COLO668 (cell line): ENCODE measurements at regions not wholly inside any gene's neighbourhood (a gene's known extent, or its start where the extent isn't known, plus 50 kb on each side); places are given as distances from the start of the nearest gene placed in this dataset.
"Not testable (repeated sequence)": the region's sequence is repeated elsewhere in the genome, so short reads cannot be mapped to it uniquely, and the experiment has no call there.

Source experiments
- DNase-seq: peaks from one replicate; lab custom pipeline; 2025; ENCODE audit not compliant: unreplicated experiment; lab: John Stamatoyannopoulos, UW

DNA sequence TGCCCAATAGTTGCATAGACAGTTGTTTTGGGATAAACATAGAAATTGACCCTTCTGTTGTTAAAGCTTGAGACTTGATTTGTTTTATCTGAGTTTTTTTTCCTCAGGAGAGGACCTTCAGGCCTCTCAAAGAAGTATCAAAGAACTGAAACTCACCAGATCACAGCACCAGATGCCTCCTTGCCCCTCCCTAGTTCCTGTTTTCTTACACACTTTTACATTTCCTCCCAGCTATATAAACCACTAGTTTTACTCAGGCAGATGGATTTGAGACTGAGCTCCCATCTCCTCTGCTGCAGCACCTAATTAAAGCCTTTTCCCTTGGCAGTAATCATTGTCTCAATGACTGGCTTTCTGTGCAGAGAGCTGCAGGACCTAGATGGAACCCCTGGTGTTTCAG, 150.6 kb upstream of the NRG3 start:
- no peak for DNase-seq

DNA sequence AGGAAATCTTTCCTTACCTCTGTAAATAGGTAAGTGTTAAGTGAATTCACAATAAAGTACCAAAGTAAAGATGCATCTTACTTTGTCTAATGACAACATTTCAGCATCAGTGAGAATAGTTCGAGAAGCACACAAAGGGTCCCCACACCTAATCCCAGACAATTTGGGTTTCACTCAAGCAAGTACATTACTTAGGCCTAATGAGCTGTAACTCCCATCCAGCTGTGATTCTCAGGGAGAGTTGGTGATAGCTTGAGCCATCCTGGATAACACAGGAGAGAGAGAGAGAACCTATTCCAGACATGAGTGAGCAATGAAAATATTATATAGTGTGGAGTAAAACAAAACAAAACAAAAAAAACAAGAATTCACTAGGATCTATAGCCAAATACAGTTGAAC, 149.1 kb upstream of the NRG3 start:
- no peak for DNase-seq

DNA sequence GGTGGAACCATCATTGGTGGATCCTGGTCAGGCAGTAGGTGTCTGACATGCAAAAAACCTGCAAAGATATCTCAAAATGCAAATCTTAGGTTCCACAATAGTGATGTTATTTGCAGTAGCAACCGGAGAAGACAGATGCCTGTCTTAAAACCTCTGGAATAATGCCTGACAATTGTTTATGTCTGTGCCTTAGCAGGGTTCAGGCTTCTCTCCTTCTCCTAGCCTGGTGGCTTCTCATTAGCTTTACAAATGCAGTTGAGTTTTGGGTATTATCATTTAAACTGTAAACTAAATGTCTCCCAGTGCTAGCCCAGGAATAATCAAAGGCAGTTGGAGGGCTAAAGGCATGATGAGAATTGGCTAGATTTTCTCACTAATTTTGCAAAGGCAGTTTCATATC, 146.3 kb upstream of the NRG3 start:
- DNase-seq, result no peak

DNA sequence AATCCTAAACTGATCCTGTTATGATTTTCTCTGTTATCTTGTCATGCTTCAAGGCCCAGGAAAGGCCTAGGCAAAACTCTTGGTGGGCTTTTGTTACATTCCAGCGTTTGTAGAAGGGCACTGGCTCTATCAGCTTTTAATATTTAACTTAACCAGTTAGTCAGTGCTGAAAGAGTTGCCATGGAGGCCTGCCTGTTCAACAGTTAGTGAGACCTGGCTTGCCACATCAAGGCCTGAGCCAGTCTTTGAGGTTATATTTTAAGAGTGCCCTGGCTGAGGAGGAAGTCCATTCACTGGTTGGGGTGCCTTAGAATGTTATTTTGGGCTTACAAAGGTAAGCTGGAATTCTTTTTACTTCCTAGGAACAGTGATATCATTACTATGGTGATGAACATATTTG, 144.1 kb upstream of the NRG3 start:
- no peak for DNase-seq

DNA sequence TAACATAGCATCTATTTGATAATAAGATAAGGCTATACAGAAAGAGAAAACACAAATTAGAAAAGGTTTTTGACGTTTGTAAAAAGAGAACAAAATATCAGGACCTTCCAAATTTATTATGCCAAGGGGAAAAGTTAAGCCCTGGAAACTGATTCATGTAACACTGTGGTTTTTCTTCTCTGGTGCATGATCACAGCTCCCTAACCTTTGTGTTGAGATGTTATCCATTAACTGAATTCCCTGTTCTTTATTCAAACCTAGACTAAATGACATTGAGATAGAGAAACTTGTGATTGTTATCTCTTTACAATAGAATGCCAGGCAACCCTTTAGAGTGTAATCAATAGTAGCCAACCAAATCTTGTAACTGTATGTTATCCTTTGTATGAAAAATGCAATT, 141.5 kb upstream of the NRG3 start:
- DNase-seq, result no peak

DNA sequence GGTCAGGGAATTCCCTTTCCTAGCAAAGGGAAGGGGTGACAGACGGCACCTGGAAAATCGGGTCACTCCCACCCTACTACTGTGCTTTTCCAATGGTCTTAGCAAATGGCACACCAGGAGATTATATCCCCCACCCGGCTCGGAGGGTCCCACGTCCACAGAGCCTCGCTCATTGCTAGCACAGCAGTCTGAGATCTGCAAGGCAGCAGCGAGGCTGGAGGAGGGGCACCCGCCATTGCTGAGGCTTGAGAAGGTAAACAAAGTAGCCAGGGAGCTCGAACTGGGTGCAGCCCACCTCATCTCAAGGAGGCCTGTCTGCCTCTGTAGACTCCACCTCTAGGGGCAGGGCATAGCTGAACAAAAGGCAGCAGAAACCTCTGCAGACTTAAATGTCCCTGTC, 139.8 kb upstream of the NRG3 start:
- DNase-seq, result not testable (repeated sequence)

DNA sequence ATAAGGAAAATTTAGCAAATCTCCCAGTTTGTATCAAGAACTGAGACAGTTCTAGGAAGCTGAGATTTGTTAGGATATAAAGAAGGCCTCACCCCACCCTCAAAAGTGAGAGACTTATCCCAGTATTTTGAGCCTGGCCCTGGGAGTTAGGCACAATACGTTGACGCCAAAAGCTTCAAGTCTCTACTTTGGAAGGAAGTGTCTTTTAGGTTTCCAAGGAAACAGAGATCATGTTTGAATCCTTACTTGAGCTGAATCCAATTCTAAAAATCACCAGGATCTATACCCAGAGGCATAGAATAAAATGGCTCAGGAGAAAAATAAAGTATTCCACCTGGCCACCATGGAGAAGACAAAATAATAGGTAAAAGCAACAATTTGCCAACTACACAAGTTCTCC, 115.9 kb upstream of the NRG3 start:
- DNase-seq, result no peak

DNA sequence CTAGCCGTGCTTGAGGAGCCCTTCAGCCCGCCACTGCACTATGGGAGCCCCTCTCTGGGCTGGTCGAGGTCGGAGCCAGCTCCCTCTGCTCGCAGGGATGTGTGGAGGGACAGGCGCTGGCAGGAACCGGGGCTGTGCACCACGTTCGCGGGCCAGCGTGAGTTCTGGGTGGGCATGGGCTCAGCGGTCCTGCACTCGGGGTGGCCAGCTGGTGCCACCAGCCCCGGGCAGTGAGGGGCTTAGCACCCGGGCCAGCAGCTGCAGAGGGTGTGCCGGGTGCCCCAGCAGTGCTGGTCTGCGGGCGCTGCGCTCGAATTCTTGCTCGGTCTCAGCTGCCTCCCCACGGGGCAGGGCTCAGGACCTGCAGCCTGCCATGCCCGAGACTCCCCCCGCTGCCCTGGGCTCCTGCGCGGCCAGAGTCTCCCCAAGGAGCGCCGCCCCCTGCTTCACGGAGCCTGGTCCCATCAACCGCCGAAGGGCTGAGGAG, 90.8 kb upstream of the NRG3 start:
- DNase-seq, result no peak

DNA sequence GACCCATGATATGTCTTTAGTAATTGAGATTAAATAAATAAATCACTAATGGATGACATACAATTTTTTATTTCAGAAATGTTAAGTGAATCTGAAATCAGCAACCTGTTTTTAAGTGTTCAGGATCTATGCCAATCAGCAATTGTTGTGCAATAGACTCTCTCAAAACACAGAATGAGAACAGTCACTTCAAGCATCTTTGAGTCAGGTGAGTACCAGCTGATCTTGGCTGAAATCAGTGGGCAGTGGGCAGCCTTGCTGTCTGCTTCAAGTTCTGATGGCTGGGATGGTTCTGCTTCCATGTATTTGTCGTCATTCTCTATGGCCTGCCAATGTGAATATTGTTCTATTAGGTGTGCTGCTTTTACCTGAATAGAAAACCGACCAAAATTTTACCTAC, 82.3 kb upstream of the NRG3 start:
- no peak for DNase-seq

DNA sequence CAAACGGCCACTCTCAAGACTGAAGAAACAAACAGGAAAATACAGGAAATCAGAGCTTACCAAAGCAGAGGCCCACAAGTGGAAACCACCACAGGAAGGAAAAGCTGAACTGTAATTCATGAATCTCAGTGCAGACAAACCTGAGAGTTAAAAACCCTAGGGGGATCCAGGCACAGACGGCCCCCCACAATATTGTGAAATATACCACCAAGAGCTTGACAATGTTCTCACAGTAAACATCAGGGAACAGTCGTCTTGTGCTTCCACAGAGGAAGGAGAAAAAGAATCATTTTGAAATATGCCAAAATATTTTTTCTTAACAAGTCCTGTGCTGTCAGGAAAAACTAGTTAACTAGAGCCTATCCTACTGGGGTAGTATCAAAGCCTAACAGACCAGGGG, 68.2 kb upstream of the NRG3 start:
- DNase-seq, result no peak

DNA sequence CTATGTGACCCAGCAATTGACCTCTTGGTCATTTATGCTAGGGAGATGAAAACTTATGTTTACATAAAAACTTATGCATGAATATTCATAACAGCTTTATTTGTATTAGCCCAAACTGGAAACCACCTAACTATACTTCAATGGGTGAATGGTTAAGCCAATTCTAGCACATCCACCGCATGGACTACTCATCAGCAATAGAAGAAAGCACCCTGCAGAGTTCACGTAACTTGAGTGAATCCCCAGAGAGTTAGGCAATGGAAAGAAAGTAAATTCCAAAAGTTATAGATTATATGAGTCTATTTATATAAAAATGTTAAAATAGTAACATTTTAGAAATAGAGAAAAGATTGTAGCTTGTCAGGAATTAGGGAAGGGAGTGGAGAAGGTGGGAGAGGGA, 60.2 kb upstream of the NRG3 start:
- DNase-seq, result no peak

DNA sequence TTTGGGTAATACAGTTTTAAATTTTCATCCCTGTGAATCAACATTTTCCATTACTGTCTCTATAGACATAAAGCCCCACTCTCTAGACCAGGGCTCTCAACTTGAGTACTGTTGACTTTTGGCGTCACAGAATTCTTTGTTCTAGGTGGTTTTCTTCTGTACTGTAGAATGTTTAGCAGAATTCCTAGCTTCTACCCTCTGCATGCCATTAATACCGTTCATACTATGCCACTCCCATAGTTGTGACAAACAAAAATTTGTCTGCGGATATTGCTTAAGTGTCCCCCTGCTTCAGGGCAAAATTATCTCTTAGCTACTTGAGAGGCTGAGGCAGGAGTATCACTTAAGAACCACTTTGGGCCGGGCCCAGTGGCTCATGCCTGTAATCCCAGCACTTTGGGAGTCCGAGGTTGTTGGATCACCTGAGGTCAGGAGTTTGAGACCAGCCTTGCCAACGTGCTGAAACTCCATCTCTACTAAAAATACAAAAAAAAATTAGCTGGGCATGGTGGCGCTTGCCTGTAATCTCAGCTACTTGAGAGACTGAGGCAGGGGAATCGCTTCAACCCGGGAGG, 57.3 kb upstream of the NRG3 start:
- DNase-seq, result no peak

DNA sequence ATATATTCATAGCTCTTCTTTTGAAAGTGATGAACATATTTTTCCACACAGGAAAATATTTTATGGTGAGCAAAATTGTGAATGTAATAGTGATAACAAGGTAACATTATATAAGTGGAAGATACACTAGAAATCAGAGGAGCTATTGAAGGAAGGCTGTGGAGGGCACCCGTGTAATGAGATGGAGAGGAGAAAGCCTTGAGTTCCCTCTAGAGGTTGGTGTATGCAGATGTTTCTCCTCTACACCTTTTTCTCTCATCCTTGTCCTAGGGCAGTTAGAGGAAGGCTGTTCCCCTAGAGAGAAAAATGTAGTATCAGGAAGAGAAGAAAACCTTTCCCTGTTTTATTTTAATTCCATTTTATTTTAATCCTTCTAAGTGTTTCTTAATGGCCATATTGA, 54.6 kb upstream of the NRG3 start:
- no peak for DNase-seq
